ENCODE measurements at regions not wholly inside any gene's neighbourhood (a gene's known extent, or its start where the extent isn't known, plus 50 kb on each side); places are given as distances from the start of the nearest gene placed in this dataset.

GRCh38 chr4:138032222-138032621, 209.9 kb downstream of the SLC7A11 start (continued):
- TF ChIP-seq ARID4B (CRISPR knock-in tag; IDR thresholded peaks at IDR 0.05; ENCODE audit: borderline replicate concordance) (no peak), RELA (CRISPR knock-in tag; IDR thresholded peaks at IDR 0.05; ENCODE audit: borderline replicate concordance) (no peak), E2F4 (CRISPR knock-in tag; IDR thresholded peaks at IDR 0.05; ENCODE audit: borderline replicate concordance, low read depth) (no peak), NR3C1 (CRISPR knock-in tag; conservative IDR thresholded peaks at IDR 0.05; ENCODE audit: low read depth) (no peak), MXD4 (CRISPR knock-in tag; IDR thresholded peaks at IDR 0.05; ENCODE audit: borderline replicate concordance) (no peak), ATF6 (CRISPR knock-in tag; IDR thresholded peaks at IDR 0.05) (no peak), ZNF281 (CRISPR knock-in tag; IDR thresholded peaks at IDR 0.05) (no peak), CREB1 (CRISPR knock-in tag; IDR thresholded peaks at IDR 0.05) (no peak)

GRCh38 chr4:138030375-138030774, 211.8 kb downstream of the SLC7A11 start:
- peaks cover 4% of the 10 kb centered on the region for H3K4me1 Mint-ChIP-seq
- H3K9me3 Mint-ChIP-seq = no peaks in the 10 kb centered on the region
- TF ChIP-seq ERG (CRISPR knock-in tag; IDR thresholded peaks at IDR 0.05) (no peak), ATF1 (CRISPR knock-in tag; IDR thresholded peaks at IDR 0.05) (no peak), ZNF121 (CRISPR knock-in tag; IDR thresholded peaks at IDR 0.05) (no peak), SMAD3 (CRISPR knock-in tag; IDR thresholded peaks at IDR 0.05; ENCODE audit: borderline replicate concordance) (no peak), OVOL2 (CRISPR knock-in tag; IDR thresholded peaks at IDR 0.05; ENCODE audit: borderline replicate concordance) (no peak), NR3C1 (CRISPR knock-in tag; conservative IDR thresholded peaks at IDR 0.05; ENCODE audit: low read depth) (no peak), ZNF317 (CRISPR knock-in tag; IDR thresholded peaks at IDR 0.05; ENCODE audit: borderline replicate concordance, low read depth) (no peak), MAX (CRISPR knock-in tag; IDR thresholded peaks at IDR 0.05) (no peak), NR1H2 (CRISPR knock-in tag; IDR thresholded peaks at IDR 0.05) (no peak), ZNF532 (CRISPR knock-in tag; IDR thresholded peaks at IDR 0.05; ENCODE audit: borderline replicate concordance) (no peak), SP1 (CRISPR knock-in tag; conservative IDR thresholded peaks at IDR 0.05) (no peak), EMX1 (CRISPR knock-in tag; IDR thresholded peaks at IDR 0.05) (no peak)
- no peak for ATAC-seq
- no peak overlapping the region for H3K27ac Mint-ChIP-seq
- H3K36me3 Mint-ChIP-seq = no peaks in the 10 kb centered on the region
- ChIA-PET POLR2A (no interaction called here), CTCF (no interaction called here)
- no peak for DNase-seq (ENCODE audit: low spot score)
- H3K4me3 Mint-ChIP-seq = no peak overlapping the region
- H3K27me3 Mint-ChIP-seq (ENCODE audit: low read depth) = no peaks in the 10 kb centered on the region
